RWPE1 (cell line): ENCODE measurements at regions not wholly inside any gene's neighbourhood (a gene's known extent, or its start where the extent isn't known, plus 50 kb on each side); places are given as distances from the start of the nearest gene placed in this dataset.

ENCODE experiments used
- CTCF ChIA-PET: fragments of 350-600 bp; sonication (Branson Sonifier 250); formaldehyde crosslinking; extraction: SDS; loops from one replicate; lab custom pipeline; 2021; lab: Yijun Ruan, JAX
- POLR2A ChIA-PET: fragments of 400-600 bp; formaldehyde crosslinking; extraction: SDS; loops from one replicate; lab custom pipeline; 2020; ENCODE audit warnings: antibody characterized with exemption; ENCODE audit not compliant: low non-redundant PET; lab: Yijun Ruan, JAX
- DNase-seq: peaks from one replicate; pipeline ENCODE4 v3.0.0; 2012; ENCODE audit warnings: low spot score
- H3K27ac ChIP-seq: fragments of 450-650 bp; 2 replicates; pipeline ENCODE4 v1.5.1; 2017
- TF ChIP-seq, protein P1 (sequence below): fragments of 450-650 bp; conservative IDR thresholded peaks from 2 replicates; pipeline ENCODE4 v1.5.1; 2017; ENCODE audit warnings: low read depth, mild to moderate bottlenecking

DNA sequence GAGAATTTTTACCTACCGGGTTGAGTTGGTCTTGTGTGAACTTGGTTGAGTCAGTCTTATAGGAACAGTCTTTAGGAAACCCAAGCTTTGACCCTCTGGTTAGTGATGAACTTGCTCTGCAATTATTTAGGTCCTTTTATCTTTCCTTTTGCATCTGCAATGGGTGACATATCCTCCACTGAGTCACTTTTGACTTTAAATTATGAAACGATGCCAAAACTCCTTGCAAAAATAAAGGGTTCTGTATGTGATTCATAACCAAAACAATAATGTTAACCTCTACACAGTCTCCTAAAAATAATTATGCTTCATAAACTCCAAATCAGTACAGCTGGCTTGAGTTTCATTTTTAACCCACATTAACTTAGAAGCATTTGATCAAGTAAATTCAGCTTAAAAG, 979.4 kb downstream of the GALC start:
- H3K27ac ChIP-seq = no peak overlapping the region
- TF ChIP-seq, protein P1, sequence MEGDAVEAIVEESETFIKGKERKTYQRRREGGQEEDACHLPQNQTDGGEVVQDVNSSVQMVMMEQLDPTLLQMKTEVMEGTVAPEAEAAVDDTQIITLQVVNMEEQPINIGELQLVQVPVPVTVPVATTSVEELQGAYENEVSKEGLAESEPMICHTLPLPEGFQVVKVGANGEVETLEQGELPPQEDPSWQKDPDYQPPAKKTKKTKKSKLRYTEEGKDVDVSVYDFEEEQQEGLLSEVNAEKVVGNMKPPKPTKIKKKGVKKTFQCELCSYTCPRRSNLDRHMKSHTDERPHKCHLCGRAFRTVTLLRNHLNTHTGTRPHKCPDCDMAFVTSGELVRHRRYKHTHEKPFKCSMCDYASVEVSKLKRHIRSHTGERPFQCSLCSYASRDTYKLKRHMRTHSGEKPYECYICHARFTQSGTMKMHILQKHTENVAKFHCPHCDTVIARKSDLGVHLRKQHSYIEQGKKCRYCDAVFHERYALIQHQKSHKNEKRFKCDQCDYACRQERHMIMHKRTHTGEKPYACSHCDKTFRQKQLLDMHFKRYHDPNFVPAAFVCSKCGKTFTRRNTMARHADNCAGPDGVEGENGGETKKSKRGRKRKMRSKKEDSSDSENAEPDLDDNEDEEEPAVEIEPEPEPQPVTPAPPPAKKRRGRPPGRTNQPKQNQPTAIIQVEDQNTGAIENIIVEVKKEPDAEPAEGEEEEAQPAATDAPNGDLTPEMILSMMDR = no peak
- CTCF ChIA-PET = interaction anchor here (0.7 kb wide), 1 partner anchor 603 kb away, joined by 4 read pairs; no protein-coding TSS in a partner anchor
- no peak for DNase-seq
- POLR2A ChIA-PET = no interaction called here

DNA sequence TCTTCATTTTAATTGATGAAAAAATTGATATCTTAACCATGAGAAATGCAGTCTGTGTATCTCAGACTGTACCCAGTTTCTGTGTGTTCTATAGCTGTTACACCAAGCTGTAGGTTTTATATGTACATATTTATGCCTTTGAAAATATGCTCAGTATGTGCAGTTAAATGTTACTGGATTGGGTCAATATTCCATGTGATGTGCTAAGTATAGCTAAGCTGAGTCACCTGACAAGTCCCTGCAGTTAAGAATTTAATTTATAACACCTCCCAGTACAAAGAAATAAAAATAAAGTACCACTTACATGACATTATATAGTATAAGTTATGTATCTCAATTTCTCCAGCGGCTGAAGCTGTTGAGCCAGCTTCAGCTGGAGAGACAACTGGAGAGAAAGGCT, 984.0 kb downstream of the GALC start:
- H3K27ac ChIP-seq = no peak overlapping the region
- ChIA-PET CTCF (no interaction called here), POLR2A (no interaction called here)
- TF ChIP-seq, protein P1 = no peak
- no peak for DNase-seq

DNA sequence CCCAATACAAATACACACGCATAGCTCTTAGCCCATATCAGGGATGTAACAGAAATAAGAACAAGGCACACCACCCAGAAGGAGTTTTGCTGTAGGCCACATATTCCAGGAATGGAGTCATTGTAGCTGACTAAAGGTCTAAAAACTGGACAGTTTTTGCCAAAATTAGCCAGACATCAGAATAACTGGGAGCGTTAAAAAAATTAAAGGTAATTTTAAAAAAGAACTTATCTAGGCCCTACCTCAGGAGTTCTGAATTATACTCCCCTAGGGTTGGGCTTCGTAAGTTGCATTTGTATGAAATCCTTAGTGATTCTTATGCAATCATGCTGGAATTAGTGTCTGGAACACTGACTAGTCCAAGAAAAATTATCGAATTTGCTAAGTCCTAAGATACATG, 987.7 kb downstream of the GALC start:
- ChIA-PET CTCF (no interaction called here), POLR2A (no interaction called here)

DNA sequence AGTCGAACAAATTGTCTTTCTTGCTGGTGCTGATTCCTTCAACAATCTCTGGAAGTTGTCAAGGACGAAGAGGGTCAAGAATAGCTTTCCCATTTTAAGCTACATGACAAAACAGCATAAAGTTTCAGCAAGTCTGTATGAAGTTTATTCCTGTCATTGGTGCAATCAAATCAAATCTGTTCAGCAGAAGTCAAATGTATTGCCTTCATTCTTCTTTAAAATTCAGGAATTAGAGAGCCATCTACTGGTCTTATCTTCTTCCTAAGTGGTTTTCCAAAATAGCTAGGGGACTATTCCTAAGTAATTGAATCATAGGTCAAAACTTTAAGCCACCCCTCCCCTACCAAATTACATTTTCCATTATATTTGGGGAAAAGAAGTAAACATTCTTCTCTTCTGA, 990.2 kb downstream of the GALC start:
- no peak for DNase-seq
- no peak overlapping the region for H3K27ac ChIP-seq
- ChIA-PET POLR2A (no interaction called here), CTCF (no interaction called here)
- TF ChIP-seq, protein P1 = no peak

More for the DNA sequence above, 987.7 kb downstream of the GALC start:
- H3K27ac ChIP-seq = no peak overlapping the region
- TF ChIP-seq, protein P1 = no peak
- no peak for DNase-seq

DNA sequence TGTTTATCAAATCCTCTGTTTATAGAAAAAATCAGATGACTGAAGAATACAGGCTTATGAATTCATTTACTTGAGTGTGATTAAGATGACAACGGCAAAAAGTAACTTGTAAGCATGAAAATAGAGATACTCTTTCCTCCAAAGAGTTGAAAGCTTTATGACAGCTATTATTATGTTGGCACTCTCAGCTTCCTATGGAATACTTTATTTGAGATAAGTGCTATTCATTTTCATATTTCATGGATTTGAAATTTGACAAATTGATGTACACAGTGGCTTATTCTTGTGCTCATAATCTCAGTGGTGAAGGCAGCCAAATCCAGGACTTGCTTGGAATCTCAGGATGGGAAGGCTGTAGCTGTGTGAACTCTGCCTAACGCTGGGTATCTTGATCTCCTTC, 991.6 kb downstream of the GALC start:
- TF ChIP-seq, protein P1 = no peak

DNA sequence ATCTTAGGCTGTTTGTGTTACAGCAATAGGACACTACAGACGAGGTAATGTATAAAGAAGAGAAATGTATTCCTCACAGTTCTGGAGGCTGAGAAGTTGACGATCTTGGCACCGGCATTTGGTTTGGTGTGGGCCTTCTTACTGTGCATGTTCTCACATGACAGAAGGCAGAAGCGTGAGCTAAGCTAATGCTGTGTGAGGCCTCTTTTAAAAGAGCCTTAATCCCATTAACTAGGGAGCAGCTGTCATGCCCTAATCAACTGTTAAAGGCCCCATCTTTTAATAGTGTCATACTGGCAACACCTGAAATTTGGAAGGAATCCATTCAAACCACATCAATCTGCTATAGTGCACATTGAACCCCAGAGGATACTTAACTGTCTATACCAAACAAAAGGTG, 992.9 kb downstream of the GALC start:
- ChIA-PET POLR2A (no interaction called here), CTCF (interaction anchor here (0.6 kb wide), 1 partner anchor 1347 kb away, joined by 4 read pairs; no protein-coding TSS in a partner anchor)
- DNase-seq = no peak
- TF ChIP-seq, protein P1 = no peak
- H3K27ac ChIP-seq = no peak overlapping the region

More for the DNA sequence above, 991.6 kb downstream of the GALC start:
- no peak for DNase-seq
- no peak overlapping the region for H3K27ac ChIP-seq
- POLR2A ChIA-PET = no interaction called here
- CTCF ChIA-PET = interaction anchor here (0.6 to 0.7 kb wide), 2 partner anchors 19 to 549 kb away, joined by 3 to 6 read pairs; no protein-coding TSS in a partner anchor
